Frontal cortex (tissue), 3 donors: ENCODE measurements at regions not wholly inside any gene's neighbourhood (a gene's known extent, or its start where the extent isn't known, plus 50 kb on each side); places are given as distances from the start of the nearest gene placed in this dataset.
"Not testable (repeated sequence)": the region's sequence is repeated elsewhere in the genome, so short reads cannot be mapped to it uniquely, and the experiment has no call there.

Experiments
- DNase-seq, 2 donors: peaks; one replicate each; pipeline ENCODE4 v3.0.0; 2012; ENCODE audit warnings: low spot score in 2 of 2
- FAIRE-seq: peaks from 2 replicates; lab custom pipeline; 2012; peaks lifted over from hg19 to GRCh38; lab: Jason Lieb, UNC
- donor health status: control.
- donor health status: control.
- donor health status: control.

- DNase-seq = peak; percentile 50 to 66
- no peak for FAIRE-seq
Measured at GRCh38 chr7:82572195-82572880, 128.8 kb upstream of the CACNA2D1 start.

DNA sequence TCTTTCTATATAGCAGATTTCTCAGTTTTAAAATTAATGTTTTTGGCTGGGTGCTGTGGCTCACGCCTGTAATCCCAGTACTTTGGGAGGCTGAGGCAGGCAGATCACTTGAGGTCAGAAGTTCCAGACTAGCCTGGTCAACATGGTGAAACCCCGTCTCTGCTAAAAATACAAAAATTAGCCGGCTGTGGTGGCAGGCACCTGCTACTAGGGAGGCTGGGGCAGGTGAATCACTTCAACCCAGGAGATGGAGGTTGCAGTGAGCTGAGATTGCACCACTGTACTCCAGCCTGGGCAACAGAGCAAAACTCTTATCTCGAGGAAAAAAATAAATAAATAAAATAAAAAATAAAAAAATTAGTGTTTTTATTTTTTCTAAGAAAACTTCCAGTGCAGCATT is 127.5 kb upstream of the CACNA2D1 start:
- FAIRE-seq, DNase-seq: not testable (repeated sequence)

DNA sequence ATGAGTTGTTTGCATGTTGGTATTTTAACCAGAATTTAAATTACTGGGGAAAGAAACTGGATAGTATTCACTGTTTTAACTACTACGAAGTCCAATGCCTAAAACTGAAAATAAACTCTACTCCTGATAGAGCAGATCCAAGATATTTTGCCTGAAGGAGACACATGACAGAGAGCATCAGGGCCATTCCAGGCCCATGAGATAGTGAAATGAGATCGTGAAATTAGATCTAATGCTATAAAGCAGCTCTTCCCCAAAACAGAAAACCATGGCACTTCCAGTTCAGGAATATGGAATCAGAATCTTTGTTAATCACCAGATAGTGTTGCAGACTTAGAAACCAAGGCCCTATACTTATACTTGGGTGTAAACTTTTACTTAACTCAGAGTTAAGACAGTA is 124.3 kb upstream of the CACNA2D1 start:
- FAIRE-seq (no peak), DNase-seq (no peak)

DNA sequence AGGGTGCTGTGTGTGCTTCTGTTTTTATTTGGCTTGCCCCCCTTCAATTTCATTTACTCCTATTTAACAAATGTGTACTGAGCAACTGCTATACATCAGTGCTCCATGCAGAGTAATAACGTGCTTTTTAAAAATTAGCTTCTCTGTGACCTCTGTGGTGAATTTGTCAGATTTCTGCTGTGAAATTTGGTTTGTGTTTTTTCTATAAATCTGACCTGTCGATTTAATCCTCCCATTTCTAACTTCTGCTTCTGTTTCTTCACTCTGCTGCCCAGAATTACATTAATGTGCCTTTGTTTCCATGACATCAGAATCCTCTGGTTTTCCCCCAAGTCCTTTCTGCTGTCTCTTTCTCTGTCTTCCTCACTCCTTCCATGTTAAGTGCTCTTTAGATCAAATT is 123.8 kb upstream of the CACNA2D1 start:
- FAIRE-seq (no peak), DNase-seq (no peak)

DNA sequence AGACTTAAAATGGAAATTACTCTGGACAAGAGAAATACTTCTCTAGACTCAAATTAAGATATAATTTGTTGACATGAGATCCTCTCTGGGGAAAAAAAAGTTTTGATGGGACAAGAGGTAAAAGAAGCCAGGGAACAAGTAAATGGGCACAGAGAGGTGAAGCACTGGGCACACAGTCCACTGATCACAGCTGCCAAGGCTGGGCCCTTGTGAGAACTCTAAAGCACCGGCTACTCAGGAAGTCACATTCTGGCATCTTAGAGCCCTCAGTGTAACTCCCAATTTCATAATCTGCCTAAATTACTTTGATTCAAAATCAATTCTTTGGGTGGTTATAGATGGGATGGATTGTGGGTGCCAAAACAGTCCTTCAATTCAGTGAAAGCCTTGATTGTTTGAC is 123.2 kb upstream of the CACNA2D1 start:
- DNase-seq (no peak), FAIRE-seq (no peak)

DNA sequence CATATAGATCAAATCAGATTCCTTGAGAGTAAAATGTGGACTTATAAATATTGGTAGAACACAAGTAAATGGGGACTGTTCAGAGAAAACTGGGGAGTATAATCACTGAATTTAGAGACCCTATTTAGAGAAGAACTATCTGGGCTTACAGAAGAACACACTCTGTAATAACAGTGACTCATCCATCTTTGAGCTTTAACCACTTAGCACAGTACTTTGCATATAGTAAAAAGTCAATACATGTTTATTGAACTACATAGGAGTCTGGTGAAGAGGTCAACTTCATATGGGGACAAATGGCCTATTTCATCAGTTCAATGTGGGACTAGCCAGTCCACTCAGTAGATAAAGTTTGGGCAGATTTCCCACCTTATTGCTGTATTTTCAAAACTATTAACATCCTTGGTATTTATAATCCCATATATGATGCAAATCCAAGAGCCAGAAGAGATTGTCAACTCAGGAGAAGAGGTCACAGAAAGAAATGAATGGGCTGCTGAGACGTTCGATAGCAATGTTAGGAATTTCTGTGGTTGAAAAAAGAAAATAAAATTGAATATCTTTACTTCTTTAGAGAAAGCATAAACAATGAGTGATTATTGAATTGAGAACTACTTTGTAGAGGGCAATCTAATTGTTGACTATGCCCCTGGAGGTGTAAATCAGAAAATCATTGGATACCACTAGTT is 119.3 kb upstream of the CACNA2D1 start:
- no peak for DNase-seq

DNA sequence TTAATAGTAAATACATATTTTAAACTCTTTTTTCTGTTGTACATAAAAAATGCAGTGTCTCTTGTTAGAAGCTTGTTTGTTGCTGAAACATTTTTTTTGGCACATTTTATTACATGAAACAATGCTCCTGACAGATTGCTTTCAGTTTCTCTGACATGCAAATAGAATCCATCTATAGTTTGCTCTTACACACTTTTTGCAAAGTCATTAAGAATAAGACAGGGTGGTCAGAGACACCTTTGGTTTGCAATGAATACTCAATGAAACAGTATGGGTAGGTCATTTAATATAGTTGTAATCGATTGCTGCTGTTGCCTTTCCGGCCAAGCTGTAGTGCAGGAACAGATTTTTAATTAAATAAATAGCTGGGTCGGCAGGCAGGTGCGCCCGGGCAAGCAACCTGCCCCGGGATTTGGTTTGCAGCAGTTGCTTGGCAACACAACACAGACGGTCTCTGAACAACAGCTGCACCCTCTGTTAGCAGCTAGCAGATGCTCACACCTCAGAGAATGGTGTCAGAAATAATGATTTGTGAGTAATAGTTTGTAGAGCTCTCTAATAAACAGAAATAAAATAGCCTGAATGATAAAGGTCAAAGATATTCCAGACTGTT is 115.7 kb upstream of the CACNA2D1 start:
- no peak for DNase-seq
- no peak for FAIRE-seq

More for the DNA sequence above, 119.3 kb upstream of the CACNA2D1 start:
- FAIRE-seq = no peak

DNA sequence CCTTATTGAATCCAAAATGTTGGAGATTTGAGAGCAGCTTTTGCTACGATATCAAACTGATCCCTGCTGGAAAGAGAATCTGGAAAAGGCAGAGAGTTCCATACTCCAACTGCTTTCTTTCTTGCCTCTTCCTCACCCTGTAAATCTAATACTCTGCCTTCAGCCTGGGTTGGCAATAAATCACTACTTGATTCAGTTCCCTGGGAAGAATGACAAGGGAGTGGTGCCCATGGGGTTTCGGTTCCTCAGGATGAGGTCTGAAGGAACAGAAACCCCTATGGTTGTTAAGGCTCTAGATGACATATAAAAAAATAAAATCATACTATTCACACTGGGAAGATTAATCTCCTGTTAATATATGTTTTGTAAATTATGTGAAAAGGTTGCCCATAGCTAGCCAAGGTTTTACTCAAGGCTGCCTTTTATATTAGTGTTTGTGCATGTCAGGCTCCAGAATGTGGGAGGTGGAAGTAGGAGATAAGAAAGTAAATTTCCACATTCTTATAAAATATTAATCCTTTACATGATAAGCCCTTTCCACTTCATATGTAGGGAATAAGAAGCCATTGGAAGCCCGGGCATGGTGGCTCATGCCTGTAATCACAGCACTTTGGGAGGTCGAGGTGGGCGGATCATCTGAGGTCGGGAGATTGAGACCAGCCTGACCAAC is 106.2 kb upstream of the CACNA2D1 start:
- FAIRE-seq (no peak), DNase-seq (no peak)

DNA sequence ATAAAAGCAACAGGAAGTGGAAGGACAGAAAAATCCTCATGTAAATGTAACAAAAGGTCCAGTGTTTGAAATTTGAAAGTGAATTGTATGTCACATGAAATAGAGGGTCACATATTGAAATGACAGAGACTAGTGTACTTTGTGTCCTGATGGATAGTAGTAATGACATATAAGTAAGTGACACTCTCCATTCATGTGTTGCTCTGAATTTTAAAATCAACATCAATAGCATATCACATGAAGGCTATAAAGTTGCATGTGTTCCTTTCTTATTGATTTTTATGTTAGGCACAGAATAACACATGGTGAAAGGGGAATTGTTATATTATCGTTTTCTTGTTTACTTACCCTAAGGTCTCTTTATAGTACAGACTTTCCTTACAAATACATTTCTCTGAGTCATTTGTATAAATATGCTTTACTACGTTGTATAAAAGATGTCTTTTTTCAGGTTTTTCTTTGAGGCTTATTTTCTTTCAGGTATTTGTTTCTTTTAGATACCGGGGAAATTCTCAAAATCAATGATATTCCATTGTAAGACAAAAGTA is 104.6 kb upstream of the CACNA2D1 start:
- DNase-seq (no peak), FAIRE-seq (no peak)

DNA sequence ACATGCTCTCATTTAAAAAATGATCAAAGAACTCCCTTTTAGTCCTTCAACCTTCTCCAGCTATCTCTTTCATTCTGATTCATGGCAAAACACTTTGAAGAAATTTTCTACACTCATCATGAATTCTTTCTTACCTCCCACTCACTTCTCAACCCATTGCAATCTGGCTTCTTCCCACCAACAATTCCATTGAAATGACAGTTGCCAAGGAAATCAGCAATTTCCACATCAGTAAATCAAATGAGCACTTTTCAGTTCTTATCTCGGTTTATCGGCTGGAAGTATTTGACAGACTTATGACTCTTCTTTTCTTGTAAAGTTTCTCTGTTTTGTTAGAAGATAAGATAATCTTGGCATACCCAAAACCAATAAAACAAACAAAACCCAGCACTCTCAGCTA is 99.1 kb upstream of the CACNA2D1 start:
- DNase-seq = no peak

DNA sequence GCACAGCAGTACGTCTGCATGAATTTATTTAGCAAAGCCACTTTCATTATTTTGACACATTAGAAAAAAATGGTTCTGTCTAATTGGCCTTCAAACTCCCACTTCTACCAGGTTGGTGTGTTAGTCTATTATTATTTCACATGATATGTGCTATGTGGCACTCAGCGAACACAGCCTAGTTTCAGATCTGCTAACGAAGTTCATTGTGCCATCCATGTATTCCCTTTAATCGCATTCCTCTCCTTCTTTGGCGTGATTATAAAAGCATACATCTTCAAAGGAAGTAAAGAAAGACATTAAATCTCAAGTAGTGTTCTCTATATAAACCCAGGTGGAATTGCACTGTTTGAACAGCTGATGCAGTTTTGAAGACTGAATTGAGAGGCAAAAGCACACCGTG is 96.4 kb upstream of the CACNA2D1 start:
- no peak for FAIRE-seq
- DNase-seq = no peak

More for the DNA sequence above, 99.1 kb upstream of the CACNA2D1 start:
- FAIRE-seq = no peak

- no peak for DNase-seq
- no peak for FAIRE-seq
Measured at GRCh38 chr7:82534684-82535083, 91.1 kb upstream of the CACNA2D1 start.

GRCh38 chr7:82530361-82530760 is 86.8 kb upstream of the CACNA2D1 start:
- DNase-seq (no peak), FAIRE-seq (no peak)

GRCh38 chr7:82528577-82529310 is 85.2 kb upstream of the CACNA2D1 start:
- DNase-seq = no peak
- FAIRE-seq = no peak

GRCh38 chr7:82527851-82528250 is 84.3 kb upstream of the CACNA2D1 start:
- DNase-seq (no peak), FAIRE-seq (no peak)

GRCh38 chr7:82521906-82522445 is 78.4 kb upstream of the CACNA2D1 start:
- FAIRE-seq = no peak
- DNase-seq = no peak

DNA sequence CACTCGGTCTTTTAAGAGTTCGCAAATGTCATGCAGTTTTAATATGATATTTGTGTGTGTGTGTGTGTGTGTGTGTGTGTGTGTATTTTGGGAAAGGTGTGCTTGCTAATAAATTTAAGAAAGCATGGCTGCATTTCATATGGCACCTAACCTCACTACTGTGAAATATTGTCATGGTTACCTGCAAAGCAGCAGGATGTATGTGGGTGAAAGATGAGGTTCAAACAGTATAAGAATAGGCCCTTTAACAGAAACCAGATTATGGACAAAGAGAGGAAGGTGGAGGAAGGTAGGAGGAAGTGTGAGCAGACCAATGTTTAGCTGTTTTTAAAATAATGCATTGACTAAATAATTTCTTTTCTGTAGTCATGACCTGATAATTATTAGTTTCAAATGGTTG is 73.5 kb upstream of the CACNA2D1 start:
- DNase-seq (no peak), FAIRE-seq (no peak)

- FAIRE-seq = peak; percentile 31
- no peak for DNase-seq
Measured at GRCh38 chr7:82511542-82511941, 68.0 kb upstream of the CACNA2D1 start.

- FAIRE-seq = no peak
- no peak for DNase-seq
Measured at GRCh38 chr7:82507976-82508677, 64.5 kb upstream of the CACNA2D1 start.
